Panc1 (cell line): ENCODE measurements at regions not wholly inside any gene's neighbourhood (a gene's known extent, or its start where the extent isn't known, plus 50 kb on each side); places are given as distances from the start of the nearest gene placed in this dataset.

Source experiments
- CTCF ChIP-seq: fragments of 450-650 bp; IDR thresholded peaks from 2 replicates; pipeline ENCODE4 v1.5.1; 2017; ENCODE audit warnings: mild to moderate bottlenecking
- POLR2AphosphoS5 ChIP-seq: IDR thresholded peaks from 2 replicates; pipeline ENCODE4 v1.6.1; 2012; ENCODE audit warnings: mild to moderate bottlenecking, low read depth, low read length, moderate library complexity
- REST ChIP-seq, 2 experiments: IDR thresholded peaks; 2 replicates each; pipeline ENCODE4 v1.6.1; 2011 to 2012; ENCODE audit warnings: low read depth in 2 of 2, control low read depth in 1 of 2, low read length in 1 of 2, mild to moderate bottlenecking in 1 of 2, moderate library complexity in 1 of 2; ENCODE audit not compliant: insufficient read depth in 1 of 2
- SIN3A ChIP-seq: IDR thresholded peaks from 2 replicates; pipeline ENCODE4 v1.6.1; 2012; ENCODE audit warnings: low read depth, mild to moderate bottlenecking, low read length, moderate library complexity, borderline replicate concordance; ENCODE audit not compliant: insufficient read depth

GRCh38 chr5:135177591-135177990 is 143.6 kb upstream of the PITX1 start:
- TF ChIP-seq POLR2AphosphoS5 (no peak), CTCF (no peak), REST (IDR thresholded peaks at IDR 0.05; ENCODE audit: insufficient read depth in 1 of 2, low read depth in 2 of 2, low read length in 1 of 2) (no peak), SIN3A (no peak)
